ENCODE measurements at regions not wholly inside any gene's neighbourhood (a gene's known extent, or its start where the extent isn't known, plus 50 kb on each side); places are given as distances from the start of the nearest gene placed in this dataset.

DNA sequence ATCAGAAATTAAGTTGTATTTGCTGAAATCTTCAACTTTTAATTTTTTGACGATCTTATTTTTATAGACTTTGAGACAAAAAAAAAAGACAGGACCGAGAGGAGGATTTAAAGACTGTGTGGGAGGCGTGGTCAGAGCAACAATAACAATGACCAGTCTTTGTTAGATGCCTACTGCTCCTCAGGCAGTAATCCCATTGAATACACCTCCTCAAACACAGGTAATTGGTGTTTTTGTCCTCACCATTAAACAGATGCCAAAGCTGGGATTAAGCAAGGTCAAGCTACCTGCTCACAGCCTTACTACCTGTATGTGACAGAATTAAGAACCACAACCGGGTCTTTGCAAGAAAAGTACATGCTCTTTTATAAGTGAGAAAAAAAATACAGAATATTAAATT lies 233.3 kb upstream of the GRAMD2B start:
- ATAC-seq (no peak), DNase-seq (no peak)
- Histone ChIP-seq H3K4me1 (ENCODE audit: low read depth) (no peaks in the 10 kb centered on the region), H3K36me3 (ENCODE audit: low read depth) (no peaks in the 10 kb centered on the region), H3K4me3 (no peak overlapping the region), H3K9me3 (no peaks in the 10 kb centered on the region)
- TF ChIP-seq, protein P1, sequence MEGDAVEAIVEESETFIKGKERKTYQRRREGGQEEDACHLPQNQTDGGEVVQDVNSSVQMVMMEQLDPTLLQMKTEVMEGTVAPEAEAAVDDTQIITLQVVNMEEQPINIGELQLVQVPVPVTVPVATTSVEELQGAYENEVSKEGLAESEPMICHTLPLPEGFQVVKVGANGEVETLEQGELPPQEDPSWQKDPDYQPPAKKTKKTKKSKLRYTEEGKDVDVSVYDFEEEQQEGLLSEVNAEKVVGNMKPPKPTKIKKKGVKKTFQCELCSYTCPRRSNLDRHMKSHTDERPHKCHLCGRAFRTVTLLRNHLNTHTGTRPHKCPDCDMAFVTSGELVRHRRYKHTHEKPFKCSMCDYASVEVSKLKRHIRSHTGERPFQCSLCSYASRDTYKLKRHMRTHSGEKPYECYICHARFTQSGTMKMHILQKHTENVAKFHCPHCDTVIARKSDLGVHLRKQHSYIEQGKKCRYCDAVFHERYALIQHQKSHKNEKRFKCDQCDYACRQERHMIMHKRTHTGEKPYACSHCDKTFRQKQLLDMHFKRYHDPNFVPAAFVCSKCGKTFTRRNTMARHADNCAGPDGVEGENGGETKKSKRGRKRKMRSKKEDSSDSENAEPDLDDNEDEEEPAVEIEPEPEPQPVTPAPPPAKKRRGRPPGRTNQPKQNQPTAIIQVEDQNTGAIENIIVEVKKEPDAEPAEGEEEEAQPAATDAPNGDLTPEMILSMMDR (IDR thresholded peaks at IDR 0.05), result no peak
- intact Hi-C loops (cut with DNase I, micrococcal nuclease), result no loop called here

DNA sequence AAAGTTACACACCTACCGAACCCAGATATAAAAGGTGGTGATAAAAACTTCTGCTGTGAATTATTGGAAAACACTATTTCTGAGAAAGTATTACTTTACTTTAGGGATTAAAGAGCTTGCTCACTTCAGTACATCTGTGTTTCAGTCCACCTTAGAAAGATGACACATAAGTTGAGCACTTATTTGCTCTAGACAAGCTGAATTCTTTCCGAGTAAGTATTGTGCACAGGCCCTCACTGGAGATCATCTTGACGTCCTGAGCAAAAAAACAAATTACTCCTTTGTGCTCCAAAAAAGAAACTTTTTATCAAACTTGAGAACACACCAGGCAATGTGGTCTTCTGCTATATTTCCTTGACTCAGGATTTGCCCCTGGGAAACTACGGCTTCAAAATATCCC lies 231.0 kb upstream of the GRAMD2B start:
- ATAC-seq (no peak), DNase-seq (no peak)
- H3K4me1 ChIP-seq (ENCODE audit: low read depth), result no peaks in the 10 kb centered on the region
- no peaks in the 10 kb centered on the region for H3K36me3 ChIP-seq (ENCODE audit: low read depth)
- intact Hi-C loops (cut with DNase I, micrococcal nuclease), result no loop called here
- H3K9me3 ChIP-seq, result no peaks in the 10 kb centered on the region
- TF ChIP-seq, protein P1 (IDR thresholded peaks at IDR 0.05), result no peak
- H3K4me3 ChIP-seq, result no peak overlapping the region

DNA sequence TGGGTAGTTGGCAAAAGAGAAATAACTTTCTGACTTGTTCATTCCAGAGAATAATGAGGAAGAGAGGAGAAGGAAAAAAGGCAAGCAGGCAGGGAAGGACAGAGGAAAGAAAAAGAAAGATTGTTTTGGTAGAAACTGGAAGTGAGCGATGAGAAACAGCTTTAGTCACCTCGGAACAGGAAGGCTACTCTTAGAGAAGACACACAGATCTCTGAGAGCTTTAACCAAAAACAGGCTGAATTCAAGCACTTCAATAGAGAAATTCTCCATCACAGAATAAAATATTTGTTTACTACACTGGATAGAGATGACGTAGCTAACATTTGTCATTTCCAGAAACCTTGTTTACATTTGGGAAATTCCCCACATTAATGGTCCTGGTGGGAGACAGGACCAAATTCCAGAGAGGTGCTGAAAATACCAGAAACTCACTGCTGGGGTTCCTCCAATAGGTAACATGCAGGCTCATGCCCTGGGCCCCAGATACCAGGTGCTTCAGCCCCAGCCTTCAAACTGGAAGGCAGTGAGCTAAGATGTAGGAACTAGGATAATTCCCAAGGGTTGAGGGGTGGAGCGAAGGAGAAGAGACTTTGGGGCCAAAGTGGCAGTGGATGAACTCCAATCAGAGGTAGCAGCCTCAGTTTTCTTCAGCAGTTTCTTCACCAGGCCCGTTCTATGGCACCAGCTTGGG lies 227.7 kb upstream of the GRAMD2B start:
- Histone ChIP-seq H3K4me1 (ENCODE audit: low read depth) (no peaks in the 10 kb centered on the region), H3K9me3 (no peaks in the 10 kb centered on the region), H3K36me3 (ENCODE audit: low read depth) (no peaks in the 10 kb centered on the region), H3K4me3 (no peak overlapping the region)
- DNase-seq (no peak), ATAC-seq (no peak)
- TF ChIP-seq, protein P1 (IDR thresholded peaks at IDR 0.05), result no peak
- intact Hi-C loops (cut with DNase I, micrococcal nuclease), result no loop called here

DNA sequence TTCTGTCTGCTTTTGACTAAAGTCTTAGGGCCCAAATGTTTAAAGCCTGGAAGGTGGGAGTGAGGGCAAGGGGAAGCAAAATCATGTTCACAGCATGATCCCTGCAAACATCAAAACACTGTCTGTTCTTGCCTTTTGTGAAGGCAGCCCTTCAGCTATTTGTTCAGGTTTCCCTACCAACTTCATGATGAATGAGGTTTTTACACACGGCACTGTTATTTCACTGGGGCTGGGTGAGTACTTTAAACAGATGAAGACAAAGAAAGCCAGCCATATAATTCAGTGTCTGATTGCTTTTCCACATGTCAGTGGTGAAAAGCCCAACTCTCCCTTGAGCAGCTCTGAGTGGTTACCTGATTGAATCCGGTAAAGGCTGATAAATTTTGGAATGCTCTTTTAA lies 224.7 kb upstream of the GRAMD2B start:
- TF ChIP-seq, protein P1 (IDR thresholded peaks at IDR 0.05), result no peak
- Histone ChIP-seq H3K9me3 (no peaks in the 10 kb centered on the region), H3K36me3 (ENCODE audit: low read depth) (no peaks in the 10 kb centered on the region), H3K4me3 (no peak overlapping the region), H3K4me1 (ENCODE audit: low read depth) (no peaks in the 10 kb centered on the region)
- intact Hi-C loops (cut with DNase I, micrococcal nuclease), result no loop called here
- no peak for ATAC-seq
- no peak for DNase-seq

DNA sequence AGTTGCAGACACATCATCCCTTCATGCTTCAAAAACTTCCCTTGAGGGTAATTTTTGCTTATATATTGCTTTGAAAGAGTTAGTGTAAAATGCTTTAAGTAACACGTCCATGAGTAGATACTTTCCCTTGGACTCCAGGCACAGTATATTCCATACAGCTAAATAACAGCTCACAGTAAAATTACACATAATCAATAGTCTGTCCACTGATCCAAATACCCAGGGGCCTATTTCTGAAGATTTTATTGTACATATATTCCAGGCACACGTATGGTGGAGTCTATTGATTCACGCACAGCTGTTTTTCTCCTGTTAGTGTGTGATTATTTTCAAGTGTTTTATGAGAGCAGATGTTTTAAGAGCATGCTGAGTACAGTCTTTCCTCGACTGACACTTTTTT lies 223.7 kb upstream of the GRAMD2B start:
- Histone ChIP-seq H3K9me3 (no peaks in the 10 kb centered on the region), H3K36me3 (ENCODE audit: low read depth) (no peaks in the 10 kb centered on the region), H3K4me3 (no peak overlapping the region), H3K4me1 (ENCODE audit: low read depth) (no peaks in the 10 kb centered on the region)
- TF ChIP-seq, protein P1 (IDR thresholded peaks at IDR 0.05), result no peak
- ATAC-seq, result no peak
- no peak for DNase-seq
- intact Hi-C loops (cut with DNase I, micrococcal nuclease), result no loop called here

DNA sequence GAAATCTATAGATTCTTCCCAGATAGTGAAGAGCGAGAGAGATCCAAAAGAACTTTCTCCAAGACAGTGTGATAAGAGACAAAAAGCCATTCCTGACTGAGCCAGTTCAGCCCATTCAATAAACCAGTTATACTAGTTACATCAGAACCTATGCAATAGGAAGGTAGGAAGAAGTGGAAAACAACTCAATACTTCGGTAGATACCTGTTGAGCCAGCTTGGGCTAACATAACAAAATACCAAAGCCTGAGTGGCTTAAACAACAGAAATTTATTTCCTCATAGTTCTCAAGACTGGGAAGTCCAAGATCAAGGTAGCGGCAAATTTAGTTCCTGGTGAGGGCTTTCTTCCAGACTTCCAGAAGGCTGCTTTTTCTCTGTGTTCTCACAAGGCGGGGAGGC lies 214.5 kb upstream of the GRAMD2B start:
- DNase-seq (no peak), ATAC-seq (no peak)
- Histone ChIP-seq H3K9me3 (no peaks in the 10 kb centered on the region), H3K4me1 (ENCODE audit: low read depth) (no peaks in the 10 kb centered on the region), H3K4me3 (no peak overlapping the region), H3K36me3 (ENCODE audit: low read depth) (no peaks in the 10 kb centered on the region)
- TF ChIP-seq, protein P1 (IDR thresholded peaks at IDR 0.05), result no peak
- intact Hi-C loops (cut with DNase I, micrococcal nuclease), result no loop called here

Data from mucosa of descending colon (tissue), 3 donors.